GM19043 (cell line): ENCODE measurements at regions not wholly inside any gene's neighbourhood (a gene's known extent, or its start where the extent isn't known, plus 50 kb on each side); places are given as distances from the start of the nearest gene placed in this dataset.

Experiments used
- ATAC-seq: cut with Tn5 transposase; IDR thresholded peaks from one replicate; pipeline ENCODE4 v1.9.1; 2021; ENCODE audit warnings: low read depth; ENCODE audit not compliant: unreplicated experiment

GRCh38 chr6:139679516-139680179 lies 305.2 kb upstream of the CITED2 start:
- ATAC-seq: no peak

DNA sequence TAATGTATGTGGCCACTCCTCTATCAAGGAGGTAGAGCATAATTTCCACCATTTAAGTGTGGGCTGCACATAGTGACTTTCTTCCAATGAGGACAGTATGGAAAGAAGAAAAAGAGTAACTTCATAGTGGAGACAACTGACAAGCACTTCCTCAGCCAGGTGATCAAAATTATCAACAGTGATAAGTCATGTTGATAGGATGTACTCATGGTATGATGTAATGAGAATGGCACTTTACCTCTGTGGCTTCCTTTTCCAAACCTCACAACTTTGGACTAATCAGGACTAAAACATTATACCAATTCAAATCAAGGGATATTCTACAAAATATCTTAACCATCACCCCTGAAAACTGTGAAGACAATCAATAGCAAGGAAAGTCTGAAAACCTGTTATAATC lies 302.3 kb upstream of the CITED2 start:
- ATAC-seq: no peak

DNA sequence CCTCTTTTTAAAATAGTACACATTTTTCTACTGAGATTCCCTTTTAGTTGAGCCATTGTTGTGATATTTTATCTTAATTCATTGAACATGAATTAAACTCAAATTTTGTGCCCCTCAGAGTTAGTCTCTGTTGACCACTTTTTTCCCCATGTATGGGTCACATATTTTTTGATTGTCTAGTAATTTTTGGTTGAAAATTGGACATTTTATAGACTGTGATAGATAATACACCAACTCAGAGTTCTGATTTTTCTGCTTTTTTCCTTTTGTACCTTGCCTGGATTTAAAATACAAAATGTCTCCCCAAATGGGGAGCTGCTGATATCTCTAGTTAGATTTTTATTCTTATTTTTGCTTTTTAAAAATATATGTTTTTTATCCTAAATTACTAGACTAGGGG lies 291.8 kb upstream of the CITED2 start:
- no peak for ATAC-seq

DNA sequence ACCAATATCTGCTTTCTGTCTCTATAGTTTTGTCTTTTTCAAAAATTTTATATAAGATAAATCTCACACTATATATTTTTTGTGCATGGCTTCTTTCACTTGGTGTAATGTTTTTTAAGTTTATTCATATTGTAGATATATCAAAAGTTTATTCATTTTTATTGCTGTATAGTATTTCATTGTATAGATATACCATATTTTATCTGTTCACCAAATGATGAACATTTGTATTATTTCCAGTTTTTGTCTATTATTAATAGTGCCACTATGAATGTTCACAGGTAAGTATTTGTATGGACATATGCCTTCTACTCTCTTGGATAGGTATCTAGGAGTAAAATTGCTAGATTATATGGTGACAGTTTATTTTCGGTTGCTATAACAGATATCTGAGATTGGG lies 289.5 kb upstream of the CITED2 start:
- ATAC-seq: no peak

DNA sequence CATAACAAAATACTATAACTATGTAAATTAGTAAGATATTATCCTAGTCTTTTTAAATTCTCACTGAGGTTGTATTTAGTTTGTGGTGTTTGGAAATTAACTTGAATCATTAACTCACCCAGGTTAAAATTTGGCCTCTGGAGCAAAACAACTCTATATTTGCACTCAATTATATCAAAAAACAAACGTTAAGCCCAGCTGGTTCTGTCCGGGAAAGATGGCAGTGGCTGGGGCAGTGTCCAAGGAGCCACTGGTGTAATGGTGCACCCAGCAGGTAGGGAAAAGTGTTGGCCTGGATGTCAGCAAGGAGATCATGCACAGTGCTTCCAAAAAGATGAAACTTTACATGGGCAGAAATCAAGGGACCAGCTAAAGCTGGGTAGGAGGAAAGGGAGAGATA lies 285.3 kb upstream of the CITED2 start:
- no peak for ATAC-seq

DNA sequence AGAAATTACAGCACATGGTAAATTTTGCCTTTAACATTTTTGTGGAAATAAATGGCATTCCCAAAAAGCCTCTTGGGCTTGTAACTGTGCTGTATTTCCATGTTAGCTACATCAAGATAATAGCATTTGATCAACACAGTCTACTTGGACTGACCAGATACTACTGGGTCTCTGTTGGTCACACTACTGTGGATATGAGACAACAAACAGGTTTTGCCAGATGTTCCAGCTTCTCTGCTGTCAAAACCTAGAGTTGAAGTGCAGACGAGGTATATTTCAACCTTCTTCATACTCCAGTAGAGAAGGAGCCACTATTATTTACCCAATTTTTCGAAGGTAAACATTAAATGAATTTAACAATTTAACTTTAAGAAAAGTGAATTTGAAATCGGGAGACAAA lies 284.7 kb upstream of the CITED2 start:
- ATAC-seq: no peak

GRCh38 chr6:139657119-139657518 lies 282.7 kb upstream of the CITED2 start:
- no peak for ATAC-seq

DNA sequence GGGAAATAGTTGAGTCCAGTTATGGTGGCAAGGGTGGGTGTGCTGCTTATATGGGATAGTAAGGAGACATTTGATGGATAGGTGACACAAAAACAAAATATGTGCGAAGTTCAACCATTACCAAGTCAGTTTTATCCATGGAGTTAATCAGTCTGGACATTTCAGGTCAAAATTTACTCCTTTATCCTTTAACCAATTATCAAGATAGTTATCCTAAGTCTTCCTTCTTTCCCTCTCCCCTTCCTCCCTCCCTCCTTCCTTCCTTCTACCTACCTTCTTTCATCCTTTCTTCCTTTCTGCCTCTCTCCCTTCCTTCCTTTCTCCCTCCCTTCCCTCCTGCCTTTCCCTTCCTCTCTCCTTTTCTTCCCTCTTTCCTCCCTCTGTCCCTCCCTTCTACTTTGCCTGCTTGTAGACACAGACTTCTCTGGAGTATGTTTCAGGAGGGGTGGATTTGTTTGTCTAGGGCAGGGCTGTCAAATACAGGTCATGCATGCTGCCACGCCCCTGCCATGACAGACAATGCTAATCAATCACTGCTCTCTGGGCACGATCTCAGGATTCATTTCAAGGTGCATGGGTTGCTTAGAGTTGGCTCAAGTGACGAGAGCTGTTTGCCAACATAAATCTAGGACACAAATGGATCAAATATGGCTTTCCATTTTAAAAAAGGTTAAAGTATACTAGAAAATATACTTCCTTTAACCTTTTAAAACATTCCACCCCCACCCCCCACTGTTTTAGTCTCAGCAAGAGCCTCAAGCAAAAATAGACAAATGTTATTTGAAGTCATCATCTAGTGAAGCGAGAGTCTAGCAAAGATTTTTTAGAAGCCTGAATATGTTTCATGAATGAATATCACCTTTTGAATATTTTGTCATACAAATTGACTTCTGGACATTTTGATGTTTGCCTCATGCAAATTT lies 281.6 kb upstream of the CITED2 start:
- no peak for ATAC-seq

GRCh38 chr6:139654888-139655782 lies 280.7 kb upstream of the CITED2 start:
- ATAC-seq: no peak

DNA sequence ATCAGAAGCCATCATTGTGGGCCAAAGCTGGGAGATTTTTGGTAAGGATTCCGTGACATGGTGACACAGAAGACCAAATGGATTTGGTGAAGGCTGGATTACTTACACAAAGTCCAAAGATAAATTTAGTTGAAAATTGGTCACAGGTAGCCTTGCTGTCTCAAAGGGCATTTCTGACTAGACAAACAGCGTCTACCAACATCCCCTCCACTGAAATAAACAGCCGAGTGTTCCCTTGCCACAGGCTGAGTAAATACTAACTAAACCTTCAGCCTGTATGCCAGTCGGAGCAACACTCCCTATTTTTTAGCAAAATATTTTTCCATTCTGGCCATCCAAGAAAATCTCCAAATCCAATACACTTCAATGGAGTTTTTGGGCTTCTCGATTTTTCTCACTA lies 279.9 kb upstream of the CITED2 start:
- no peak for ATAC-seq

- no peak for ATAC-seq
Observed at GRCh38 chr6:139653111-139653510, 278.7 kb upstream of the CITED2 start.

GRCh38 chr6:139650941-139651340 lies 276.5 kb upstream of the CITED2 start:
- no peak for ATAC-seq

- ATAC-seq: no peak
Observed at GRCh38 chr6:139649732-139650131, 275.3 kb upstream of the CITED2 start.

GRCh38 chr6:139649128-139649527 lies 274.7 kb upstream of the CITED2 start:
- ATAC-seq: no peak

- ATAC-seq: no peak
Observed at GRCh38 chr6:139648430-139649000, 274.1 kb upstream of the CITED2 start.

DNA sequence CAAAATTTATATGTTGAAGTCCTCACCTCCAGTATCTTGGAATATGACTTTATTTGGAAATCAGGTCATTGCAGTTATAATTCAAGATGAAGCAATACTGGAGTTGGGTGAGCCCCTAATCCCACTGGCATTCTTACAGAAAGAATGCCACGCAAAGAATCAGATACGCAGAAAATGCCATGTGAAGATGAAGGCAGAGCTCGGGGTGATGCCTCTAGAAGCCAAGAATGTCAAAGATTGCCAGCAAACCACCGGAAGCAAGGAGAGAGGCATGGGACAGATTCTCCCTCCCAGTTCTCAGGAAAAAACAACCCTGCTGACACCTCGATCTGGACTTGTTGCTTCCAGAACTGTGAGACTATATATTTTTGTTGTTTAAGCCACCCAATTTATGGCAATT lies 273.4 kb upstream of the CITED2 start:
- no peak for ATAC-seq

GRCh38 chr6:139647016-139647415 lies 272.6 kb upstream of the CITED2 start:
- no peak for ATAC-seq

DNA sequence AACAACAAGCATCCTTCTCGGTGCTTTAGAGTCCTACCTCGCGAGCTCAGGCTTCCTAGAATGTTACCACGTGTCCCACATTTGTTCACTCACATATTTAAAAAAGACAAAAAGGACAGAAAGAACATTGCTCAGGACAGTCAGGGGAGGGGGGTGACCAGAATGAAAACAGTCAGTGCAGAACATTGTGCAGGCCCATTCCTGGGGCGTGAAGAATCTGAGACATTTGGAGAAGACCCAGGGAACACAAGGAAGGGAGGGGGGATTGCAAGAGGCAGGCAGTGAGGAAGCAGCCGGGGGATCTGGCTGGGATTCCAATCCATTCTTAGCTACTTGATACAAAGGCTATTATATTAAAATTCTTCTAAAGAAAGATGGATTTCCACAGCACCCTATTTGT lies 270.4 kb upstream of the CITED2 start:
- no peak for ATAC-seq

- no peak for ATAC-seq
Observed at GRCh38 chr6:139643986-139644385, 269.5 kb upstream of the CITED2 start.

GRCh38 chr6:139642346-139642745 lies 267.9 kb upstream of the CITED2 start:
- no peak for ATAC-seq

DNA sequence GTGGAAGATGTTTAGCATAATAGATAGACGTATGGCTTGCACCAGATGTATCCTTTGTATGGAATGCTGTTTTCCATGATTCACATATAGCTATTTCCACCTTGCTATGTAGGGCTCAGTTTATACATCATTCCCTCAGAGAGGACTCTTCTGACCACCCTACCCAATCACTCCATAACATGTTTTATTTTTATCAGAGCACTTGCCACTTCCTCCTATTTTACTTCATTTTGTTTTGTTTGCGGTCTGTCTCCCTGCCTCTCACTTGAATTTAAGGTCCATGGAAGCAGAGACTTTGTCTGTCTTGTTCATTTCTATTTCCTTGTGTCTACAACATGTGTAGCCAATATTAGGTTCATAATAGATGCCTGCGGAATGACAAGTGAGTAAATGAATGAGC lies 266.9 kb upstream of the CITED2 start:
- ATAC-seq: no peak
